H1 (cell line): ENCODE measurements at regions not wholly inside any gene's neighbourhood (a gene's known extent, or its start where the extent isn't known, plus 50 kb on each side); places are given as distances from the start of the nearest gene placed in this dataset.
"Not testable (repeated sequence)": the region's sequence is repeated elsewhere in the genome, so short reads cannot be mapped to it uniquely, and the experiment has no call there.

Source experiments
- CTCF ChIA-PET: fragments of 300-600 bp; sonication (Branson Sonifier 250); formaldehyde crosslinking; loops from one replicate; lab custom pipeline; 2021; ENCODE audit not compliant: partially characterized antibody; lab: Charles Lee
- POLR2A ChIA-PET: fragments of 300-600 bp; sonication (Branson Sonifier 250); formaldehyde crosslinking; loops from one replicate; lab custom pipeline; 2021; ENCODE audit warnings: inconsistent platforms; ENCODE audit not compliant: partially characterized antibody; lab: Charles Lee
- DNase-seq, 2 experiments: peaks; one replicate each; pipeline versions ENCODE4 v3.0.0 to v3.0.0-alpha.2; 2010 to 2022; ENCODE audit warnings: low spot score in 2 of 2, low read depth in 1 of 2, mixed read lengths in 1 of 2
- FAIRE-seq: peaks from 2 replicates; lab custom pipeline; 2011; peaks lifted over from hg19 to GRCh38; lab: Jason Lieb, UNC
- H2AFZ ChIP-seq: 2 replicates; pipeline ENCODE4 v1.8.1; 2012; ENCODE audit warnings: low read length, inconsistent platforms
- H2AK5ac ChIP-seq: 2 replicates; pipeline ENCODE4 v1.6.1; 2013; ENCODE audit warnings: low read depth, low read length
- H2BK120ac ChIP-seq: replicated peaks from 2 replicates; pipeline ENCODE3; 2013; ENCODE audit warnings: low read depth, low read length, inconsistent platforms
- H2BK12ac ChIP-seq: 2 replicates; pipeline ENCODE4 v1.6.1; 2013; ENCODE audit warnings: low read depth, low read length
- H2BK15ac ChIP-seq: 2 replicates; pipeline ENCODE4 v1.6.1; 2013; ENCODE audit warnings: low read length
- H2BK20ac ChIP-seq: 2 replicates; pipeline ENCODE4 v1.6.1; 2013; ENCODE audit warnings: low read length
- H2BK5ac ChIP-seq: 2 replicates; pipeline ENCODE4 v1.6.1; 2013; ENCODE audit warnings: low read depth, low read length
- H3K14ac ChIP-seq: 2 replicates; pipeline ENCODE4 v1.6.1; 2013; ENCODE audit warnings: inconsistent platforms; ENCODE audit not compliant: insufficient read length
- H3K18ac ChIP-seq: 2 replicates; pipeline ENCODE4 v1.6.1; 2013; ENCODE audit warnings: low read length; ENCODE audit errors: extremely low read depth
- H3K23ac ChIP-seq: 2 replicates; pipeline ENCODE4 v1.6.1; 2013; ENCODE audit warnings: inconsistent platforms; ENCODE audit not compliant: insufficient read length
- H3K23me2 ChIP-seq: 2 replicates; pipeline ENCODE4 v1.6.1; 2013; ENCODE audit warnings: low read depth, low read length
- H3K27ac ChIP-seq: 2 replicates; pipeline ENCODE4 v1.6.1; 2011; ENCODE audit warnings: low read depth, low read length, inconsistent platforms
- H3K27me3 ChIP-seq, 4 experiments: replicated peaks in 1 of 4; 1 replicate in 1 of 4; 2 replicates in 3 of 4; pipeline versions ENCODE4 v1.6.1 to v1.8.1; 2011 to 2013; ENCODE audit warnings: low read length in 3 of 4, mild to moderate bottlenecking in 3 of 4, inconsistent platforms in 2 of 4, mixed read lengths in 2 of 4, moderate library complexity in 1 of 4; ENCODE audit not compliant: control insufficient read depth in 3 of 4, insufficient read depth in 3 of 4; ENCODE audit errors: extremely low read depth in 1 of 4
- H3K36me3 ChIP-seq, 4 experiments: 2 replicates each; pipeline versions ENCODE4 v1.6.1 to v1.8.1; 2011 to 2013; ENCODE audit warnings: mild to moderate bottlenecking in 4 of 4, low read length in 3 of 4, moderate library complexity in 2 of 4, control low read depth in 1 of 4, inconsistent platforms in 1 of 4; ENCODE audit not compliant: insufficient read depth in 4 of 4, control insufficient read depth in 2 of 4
- H3K4ac ChIP-seq: replicated peaks from 2 replicates; pipeline ENCODE3; 2013; ENCODE audit warnings: low read length, low read depth, mixed read lengths, inconsistent platforms; ENCODE audit not compliant: insufficient read length
- H3K4me1 ChIP-seq, 4 experiments: replicated peaks in 1 of 4; 1 replicate in 1 of 4; 2 replicates in 3 of 4; pipeline versions ENCODE4 v1.6.1 to v1.8.1; 2011 to 2013; ENCODE audit warnings: low read length in 3 of 4, inconsistent platforms in 2 of 4, mixed read lengths in 1 of 4; ENCODE audit not compliant: insufficient read depth in 4 of 4, control insufficient read depth in 3 of 4
- H3K4me2 ChIP-seq, 2 experiments: 2 replicates each; pipeline versions ENCODE4 v1.6.1 to v1.8.1; 2011 to 2013; ENCODE audit warnings: low read depth in 2 of 2, low read length in 2 of 2, control low read depth in 1 of 2, inconsistent platforms in 1 of 2, mild to moderate bottlenecking in 1 of 2; ENCODE audit not compliant: insufficient read depth in 1 of 2
- H3K4me3 ChIP-seq, 4 experiments: fragments of 200-600, 300-600 bp in 1 of 4; sonication (generic), shearing (Covaris generic), sonication (Bioruptor Twin) in 1 of 4; 2 replicates each; pipeline versions ENCODE4 v1.5.1 to v1.8.1; 2011 to 2016; ENCODE audit warnings: low read length in 4 of 4, low read depth in 3 of 4, control low read depth in 2 of 4, inconsistent platforms in 2 of 4, mild to moderate bottlenecking in 2 of 4, mixed read lengths in 1 of 4, moderate library complexity in 1 of 4; ENCODE audit not compliant: insufficient read depth in 2 of 4; ENCODE audit errors: extremely low read depth in 1 of 4
- H3K56ac ChIP-seq: replicated peaks from 2 replicates; pipeline ENCODE3; 2013; ENCODE audit warnings: low read depth, mild to moderate bottlenecking, mixed read lengths, low read length, inconsistent platforms; ENCODE audit not compliant: insufficient read length
- H3K79me1 ChIP-seq: 2 replicates; pipeline ENCODE4 v1.6.1; 2013; ENCODE audit warnings: low read depth, low read length, control low read depth
- H3K79me2 ChIP-seq, 2 experiments: 2 replicates each; pipeline versions ENCODE4 v1.6.1 to v1.8.1; 2012 to 2013; ENCODE audit warnings: low read length in 2 of 2, mild to moderate bottlenecking in 2 of 2, inconsistent platforms in 1 of 2; ENCODE audit not compliant: insufficient read depth in 2 of 2, control insufficient read depth in 1 of 2
- H3K9ac ChIP-seq, 4 experiments: replicated peaks in 1 of 4; 1 replicate in 1 of 4; 2 replicates in 3 of 4; pipeline versions ENCODE4 v1.6.1 to v1.8.1; 2011 to 2013; ENCODE audit warnings: low read depth in 3 of 4, low read length in 3 of 4, control low read depth in 2 of 4, mild to moderate bottlenecking in 2 of 4, moderate library complexity in 2 of 4, inconsistent platforms in 1 of 4; ENCODE audit errors: extremely low read depth in 1 of 4
- H3K9me3 ChIP-seq, 2 experiments: 2 replicates each; pipeline versions ENCODE4 v1.6.1 to v1.8.1; 2012 to 2013; ENCODE audit warnings: mild to moderate bottlenecking in 2 of 2, moderate library complexity in 2 of 2, control low read depth in 1 of 2, inconsistent platforms in 1 of 2, low read depth in 1 of 2, low read length in 1 of 2, mixed read lengths in 1 of 2; ENCODE audit not compliant: insufficient read depth in 2 of 2
- H4K20me1 ChIP-seq, 2 experiments: replicated peaks in 1 of 2; 2 replicates each; pipeline versions ENCODE3 to v1.8.1; 2011 to 2013; ENCODE audit warnings: inconsistent platforms in 2 of 2, low read length in 2 of 2, mild to moderate bottlenecking in 1 of 2; ENCODE audit not compliant: insufficient read depth in 2 of 2, control insufficient read depth in 1 of 2
- H4K5ac ChIP-seq: 2 replicates; pipeline ENCODE4 v1.6.1; 2013; ENCODE audit warnings: low read length, low read depth, mixed read lengths, inconsistent platforms; ENCODE audit not compliant: insufficient read length
- H4K8ac ChIP-seq: 2 replicates; pipeline ENCODE4 v1.8.0; 2013; ENCODE audit warnings: mild to moderate bottlenecking, moderate library complexity, low read length, inconsistent platforms; ENCODE audit not compliant: insufficient read depth; ENCODE audit errors: extremely low read depth
- H4K91ac ChIP-seq: replicated peaks from 2 replicates; pipeline ENCODE3; 2013; ENCODE audit warnings: low read length, mixed read lengths, inconsistent platforms; ENCODE audit not compliant: insufficient read length

DNA sequence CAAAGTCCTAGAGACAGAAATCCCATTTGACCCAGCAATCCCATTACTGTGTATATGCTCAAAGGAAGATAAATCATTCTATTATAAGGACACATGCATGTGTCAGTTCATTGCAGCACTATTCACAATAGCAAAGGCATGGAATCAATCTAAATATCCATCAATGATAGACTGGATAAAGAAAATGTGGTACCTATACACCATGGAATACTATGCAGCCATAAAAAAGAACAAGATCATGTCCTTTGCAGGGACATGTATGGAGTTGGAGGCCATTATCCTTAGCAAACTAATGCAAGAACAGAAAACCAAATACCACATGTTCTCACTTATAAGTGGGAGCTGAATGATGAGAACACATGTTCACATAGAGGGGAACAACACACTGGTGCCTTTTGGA lies 169.8 kb upstream of the ATXN1 start:
- H2BK5ac ChIP-seq, H2BK12ac ChIP-seq, POLR2A ChIA-PET, H3K4me2 ChIP-seq, H3K36me3 ChIP-seq, H4K91ac ChIP-seq, H3K27ac ChIP-seq, H4K5ac ChIP-seq, H2BK15ac ChIP-seq, H3K9ac ChIP-seq, H2BK120ac ChIP-seq, H3K18ac ChIP-seq, H2AFZ ChIP-seq, H3K23me2 ChIP-seq, DNase-seq, H4K8ac ChIP-seq, H4K20me1 ChIP-seq, FAIRE-seq, H3K9me3 ChIP-seq, H2BK20ac ChIP-seq, H3K14ac ChIP-seq, H3K4me3 ChIP-seq, H3K79me2 ChIP-seq, H3K23ac ChIP-seq, H3K4ac ChIP-seq, H3K27me3 ChIP-seq, H3K79me1 ChIP-seq, H3K4me1 ChIP-seq, H2AK5ac ChIP-seq, H3K56ac ChIP-seq: not testable (repeated sequence)
- CTCF ChIA-PET: interaction anchor here (0.7 to 1.2 kb wide), 2 partner anchors 34 to 433 kb away, joined by 3 to 4 read pairs; no protein-coding TSS in a partner anchor
